ENCODE measurements at regions not wholly inside any gene's neighbourhood (a gene's known extent, or its start where the extent isn't known, plus 50 kb on each side); places are given as distances from the start of the nearest gene placed in this dataset.

DNA sequence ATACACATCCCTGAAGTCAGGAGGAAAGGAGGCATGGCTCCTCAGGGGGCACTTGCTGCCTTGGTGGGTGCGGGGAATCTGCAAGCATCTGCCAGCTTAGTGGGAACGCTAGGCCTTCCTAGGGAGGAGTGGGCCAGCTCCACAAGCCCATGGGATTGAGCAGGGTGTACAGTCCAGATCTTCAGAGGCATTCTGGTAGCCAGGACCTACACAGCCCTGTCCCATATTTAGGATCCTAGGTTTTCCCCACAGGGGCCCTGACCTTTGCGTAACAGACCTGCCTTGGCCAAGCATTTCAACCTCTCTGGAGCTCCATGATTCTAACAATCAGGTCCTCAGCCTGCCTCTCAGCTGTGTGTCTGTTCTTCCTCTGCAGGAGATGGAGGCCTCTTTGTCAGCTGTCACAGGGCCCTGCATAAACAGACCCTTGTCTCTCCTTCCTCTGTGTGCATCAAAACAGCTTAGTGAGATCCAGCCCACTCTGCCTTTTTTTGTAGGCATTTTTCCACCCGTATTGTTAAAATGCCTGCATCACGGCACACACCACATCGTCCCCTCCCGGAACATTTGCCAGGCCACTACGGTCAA lies 140.2 kb upstream of the NDUFV2 start:
- TF ChIP-seq, protein P1, sequence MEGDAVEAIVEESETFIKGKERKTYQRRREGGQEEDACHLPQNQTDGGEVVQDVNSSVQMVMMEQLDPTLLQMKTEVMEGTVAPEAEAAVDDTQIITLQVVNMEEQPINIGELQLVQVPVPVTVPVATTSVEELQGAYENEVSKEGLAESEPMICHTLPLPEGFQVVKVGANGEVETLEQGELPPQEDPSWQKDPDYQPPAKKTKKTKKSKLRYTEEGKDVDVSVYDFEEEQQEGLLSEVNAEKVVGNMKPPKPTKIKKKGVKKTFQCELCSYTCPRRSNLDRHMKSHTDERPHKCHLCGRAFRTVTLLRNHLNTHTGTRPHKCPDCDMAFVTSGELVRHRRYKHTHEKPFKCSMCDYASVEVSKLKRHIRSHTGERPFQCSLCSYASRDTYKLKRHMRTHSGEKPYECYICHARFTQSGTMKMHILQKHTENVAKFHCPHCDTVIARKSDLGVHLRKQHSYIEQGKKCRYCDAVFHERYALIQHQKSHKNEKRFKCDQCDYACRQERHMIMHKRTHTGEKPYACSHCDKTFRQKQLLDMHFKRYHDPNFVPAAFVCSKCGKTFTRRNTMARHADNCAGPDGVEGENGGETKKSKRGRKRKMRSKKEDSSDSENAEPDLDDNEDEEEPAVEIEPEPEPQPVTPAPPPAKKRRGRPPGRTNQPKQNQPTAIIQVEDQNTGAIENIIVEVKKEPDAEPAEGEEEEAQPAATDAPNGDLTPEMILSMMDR (IDR thresholded peaks at IDR 0.05) = no peak
- Mint-ChIP-seq H3K4me1 (ENCODE audit: low read depth) (no peaks in the 10 kb centered on the region), H3K36me3 (ENCODE audit: low read depth) (no peaks in the 10 kb centered on the region), H3K27ac (no peak overlapping the region), H3K9me3 (no peaks in the 10 kb centered on the region), H3K27me3 (no peaks in the 10 kb centered on the region), H3K4me3 (no peak overlapping the region)
- ChIA-PET CTCF (interaction anchor here (1.0 to 1.2 kb wide), 2 partner anchors 26 to 308 kb away, joined by 3 to 4 read pairs; no protein-coding TSS in a partner anchor), POLR2A (no interaction called here)
- DNase-seq (no peak), ATAC-seq (no peak)
- intact Hi-C loops (cut with micrococcal nuclease) = no loop called here

DNA sequence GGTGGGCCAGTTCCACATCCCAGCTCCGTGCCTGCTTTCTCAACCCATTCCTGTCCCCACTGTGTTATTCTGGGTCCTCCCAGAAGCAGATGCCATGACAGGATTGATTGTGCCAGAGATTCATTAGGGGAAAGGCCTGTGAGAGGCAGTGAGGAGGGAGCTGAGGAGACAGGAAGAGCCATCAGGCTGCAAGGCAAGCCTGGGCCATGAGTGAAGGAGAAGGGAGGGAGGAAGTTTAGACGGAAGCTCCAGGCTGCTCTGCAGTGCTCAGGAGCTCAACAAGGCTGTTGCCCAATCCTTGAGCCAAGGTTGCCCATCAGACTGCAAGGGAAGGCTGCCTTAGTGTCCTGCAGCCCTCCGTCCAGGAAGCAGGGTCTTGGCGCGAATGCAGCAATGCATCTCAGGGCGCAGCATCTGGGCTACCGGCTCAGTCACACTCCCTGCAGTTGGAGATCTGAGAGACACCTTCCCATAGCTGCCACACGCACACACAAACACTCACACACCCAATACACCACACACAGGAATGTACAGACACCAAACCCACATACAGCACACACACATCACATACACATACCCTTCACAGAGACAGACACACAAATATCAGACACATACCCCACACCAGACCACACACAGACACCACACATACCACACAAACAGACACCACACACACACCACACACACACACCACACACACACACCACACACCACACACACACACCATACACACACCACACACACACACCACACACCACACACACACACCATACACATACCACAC lies 139.5 kb upstream of the NDUFV2 start:
- no peak overlapping the region for H3K4me3 Mint-ChIP-seq
- no peaks in the 10 kb centered on the region for H3K27me3 Mint-ChIP-seq
- H3K9me3 Mint-ChIP-seq = no peaks in the 10 kb centered on the region
- no peaks in the 10 kb centered on the region for H3K4me1 Mint-ChIP-seq (ENCODE audit: low read depth)
- CTCF ChIA-PET = interaction anchor here (1.0 to 1.2 kb wide), 2 partner anchors 25 to 309 kb away, joined by 3 to 4 read pairs; no protein-coding TSS in a partner anchor
- TF ChIP-seq, protein P1 (IDR thresholded peaks at IDR 0.05) = no peak
- POLR2A ChIA-PET = no interaction called here
- ATAC-seq (no peak), DNase-seq (no peak)
- intact Hi-C loops (cut with micrococcal nuclease) = no loop called here
- H3K36me3 Mint-ChIP-seq (ENCODE audit: low read depth) = no peaks in the 10 kb centered on the region
- H3K27ac Mint-ChIP-seq = no peak overlapping the region

DNA sequence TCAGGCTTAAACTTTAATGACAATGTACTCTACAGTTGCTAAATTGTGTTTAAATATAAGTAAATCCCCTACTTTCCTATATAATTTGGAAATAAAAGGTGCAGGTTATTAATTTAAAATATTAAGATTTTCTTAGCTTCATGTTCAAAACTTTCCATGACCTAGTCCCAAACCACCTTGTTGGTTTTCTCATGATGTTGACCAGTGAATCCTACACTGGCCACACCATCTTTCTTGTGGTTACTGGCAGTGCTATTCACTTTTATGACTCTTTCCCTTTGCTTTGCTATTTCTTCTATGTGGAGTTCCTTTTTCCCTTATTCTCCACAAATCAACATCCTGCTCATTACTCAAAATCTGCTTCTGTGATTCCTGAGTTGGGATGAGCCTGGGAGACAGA lies 138.6 kb upstream of the NDUFV2 start:
- Mint-ChIP-seq H3K4me3 (no peak overlapping the region), H3K27ac (no peak overlapping the region), H3K9me3 (no peaks in the 10 kb centered on the region), H3K4me1 (ENCODE audit: low read depth) (no peaks in the 10 kb centered on the region), H3K27me3 (peaks cover 4% of the 10 kb centered on the region), H3K36me3 (ENCODE audit: low read depth) (no peaks in the 10 kb centered on the region)
- ATAC-seq (no peak), DNase-seq (no peak)
- TF ChIP-seq, protein P1 (IDR thresholded peaks at IDR 0.05) = no peak
- POLR2A ChIA-PET = no interaction called here
- CTCF ChIA-PET = no interaction called here
- intact Hi-C loops (cut with micrococcal nuclease) = no loop called here

DNA sequence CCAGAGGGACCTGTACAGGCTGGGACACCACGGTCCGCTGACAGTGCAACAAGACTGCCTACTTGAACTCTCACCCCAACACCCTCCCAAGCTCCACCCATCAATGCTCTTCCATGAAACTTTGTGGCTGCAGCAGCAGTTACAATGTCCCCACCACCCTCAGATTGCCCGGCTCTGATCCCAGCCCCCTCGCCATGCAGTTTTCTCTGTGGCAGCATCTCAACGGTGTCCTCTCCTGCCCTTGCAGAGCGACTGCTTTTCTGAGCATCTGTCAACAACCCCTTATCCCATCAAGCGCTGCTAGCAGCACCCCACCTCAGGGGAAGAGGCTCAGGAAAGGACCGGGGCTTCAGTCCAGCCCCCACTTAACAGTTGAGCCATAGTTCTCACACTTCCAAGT lies 137.1 kb upstream of the NDUFV2 start:
- POLR2A ChIA-PET = no interaction called here
- no peak overlapping the region for H3K27ac Mint-ChIP-seq
- peaks cover 4% of the 10 kb centered on the region for H3K27me3 Mint-ChIP-seq
- H3K4me1 Mint-ChIP-seq (ENCODE audit: low read depth) = no peaks in the 10 kb centered on the region
- intact Hi-C loops (cut with micrococcal nuclease) = no loop called here
- DNase-seq (no peak), ATAC-seq (no peak)
- TF ChIP-seq, protein P1 (IDR thresholded peaks at IDR 0.05) = no peak
- CTCF ChIA-PET = no interaction called here
- H3K36me3 Mint-ChIP-seq (ENCODE audit: low read depth) = no peaks in the 10 kb centered on the region
- H3K4me3 Mint-ChIP-seq = no peak overlapping the region
- H3K9me3 Mint-ChIP-seq = no peaks in the 10 kb centered on the region

DNA sequence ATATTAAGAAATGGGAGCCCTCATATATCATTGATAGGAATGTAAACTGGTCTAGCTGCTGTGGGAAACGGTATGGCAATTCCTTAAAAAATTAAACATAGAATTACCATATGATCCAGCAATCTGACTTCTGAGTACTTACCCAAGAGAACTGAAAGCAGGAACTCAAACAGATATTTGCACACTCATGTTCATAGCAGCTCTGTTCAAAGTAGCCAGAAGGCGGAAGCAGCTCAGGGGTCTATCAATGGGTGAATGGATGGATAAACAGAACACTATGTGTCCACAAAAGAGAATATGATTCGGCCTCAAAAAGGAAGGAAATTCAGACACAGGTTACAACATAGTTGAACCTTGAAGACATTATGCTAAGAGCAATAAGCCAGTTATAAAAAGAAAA lies 135.7 kb upstream of the NDUFV2 start:
- Mint-ChIP-seq H3K27ac (no peak overlapping the region), H3K4me1 (ENCODE audit: low read depth) (no peaks in the 10 kb centered on the region), H3K4me3 (no peak overlapping the region), H3K9me3 (no peaks in the 10 kb centered on the region), H3K36me3 (ENCODE audit: low read depth) (no peaks in the 10 kb centered on the region), H3K27me3 (peaks cover 4% of the 10 kb centered on the region)
- TF ChIP-seq, protein P1 (IDR thresholded peaks at IDR 0.05) = no peak
- intact Hi-C loops (cut with micrococcal nuclease) = no loop called here
- no peak for DNase-seq
- ATAC-seq = no peak
- ChIA-PET POLR2A (no interaction called here), CTCF (interaction anchor here (0.8 to 1.5 kb wide), 2 partner anchors 8 to 21 kb away, joined by 3 to 6 read pairs; no protein-coding TSS in a partner anchor)
